Liver (tissue), 8 donors: ENCODE measurements at regions not wholly inside any gene's neighbourhood (a gene's known extent, or its start where the extent isn't known, plus 50 kb on each side); places are given as distances from the start of the nearest gene placed in this dataset.
A peak's percentile ranks its signal among the peaks of the same experiment; 100 is the strongest.

Experiments used
- DNase-seq: peaks from one replicate; pipeline ENCODE4 v3.0.0-alpha.2; 2017; ENCODE audit warnings: low spot score
- H3K27ac ChIP-seq, 2 donors: one replicate each; pipeline ENCODE4 v1.7.0; 2013; ENCODE audit warnings: inconsistent platforms in 2 of 2, low read length in 2 of 2, control low read depth in 1 of 2, low read depth in 1 of 2, mild to moderate bottlenecking in 1 of 2
- H3K27me3 ChIP-seq, 4 donors: one replicate each; pipeline versions ENCODE4 v1.6.1 to v1.7.0; 2013; ENCODE audit warnings: low read length in 3 of 4, inconsistent platforms in 1 of 4, mild to moderate bottlenecking in 1 of 4, moderate library complexity in 1 of 4; ENCODE audit not compliant: control insufficient read depth in 4 of 4, insufficient read depth in 4 of 4
- H3K36me3 ChIP-seq, 4 donors: one replicate each; pipeline versions ENCODE4 v1.6.1 to v1.7.0; 2013; ENCODE audit warnings: low read length in 3 of 4, mild to moderate bottlenecking in 3 of 4, low read depth in 1 of 4, moderate library complexity in 1 of 4; ENCODE audit not compliant: control insufficient read depth in 4 of 4, insufficient read depth in 3 of 4
- H3K4me1 ChIP-seq, 4 donors: one replicate each; pipeline versions ENCODE4 v1.6.1 to v1.7.0; 2013; ENCODE audit warnings: low read length in 3 of 4, mild to moderate bottlenecking in 3 of 4, moderate library complexity in 1 of 4; ENCODE audit not compliant: control insufficient read depth in 4 of 4, insufficient read depth in 4 of 4
- H3K4me3 ChIP-seq, 3 donors: one replicate each; pipeline versions ENCODE4 v1.6.1 to v1.7.0; 2013; ENCODE audit warnings: low read length in 3 of 3, control low read depth in 1 of 3, low read depth in 1 of 3, mild to moderate bottlenecking in 1 of 3
- H3K9ac ChIP-seq, 2 donors: one replicate each; pipeline ENCODE4 v1.7.0; 2013; ENCODE audit warnings: low read length in 2 of 2, mild to moderate bottlenecking in 2 of 2, moderate library complexity in 2 of 2, control low read depth in 1 of 2, low read depth in 1 of 2
- H3K9me3 ChIP-seq, 4 donors: one replicate each; pipeline versions ENCODE4 v1.6.1 to v1.7.0; 2013; ENCODE audit warnings: low read length in 3 of 4; ENCODE audit not compliant: control insufficient read depth in 4 of 4
- EGR1 ChIP-seq, 2 donors: IDR thresholded peaks; 2 replicates each; pipeline ENCODE4 v1.6.1; 2016 to 2018; ENCODE audit warnings: antibody characterized with exemption in 2 of 2, low read depth in 2 of 2
- FOXA1 ChIP-seq: IDR thresholded peaks from 2 replicates; pipeline ENCODE4 v1.6.1; 2016; ENCODE audit warnings: antibody characterized with exemption
- FOXA2 ChIP-seq: IDR thresholded peaks from 2 replicates; pipeline ENCODE4 v1.6.1; 2016; ENCODE audit warnings: antibody characterized with exemption
- HNF4A ChIP-seq, 2 donors: conservative IDR thresholded peaks; 2 replicates each; pipeline ENCODE4 v1.6.1; 2016; ENCODE audit warnings: antibody characterized with exemption in 2 of 2, mild to moderate bottlenecking in 2 of 2
- HNF4G ChIP-seq: IDR thresholded peaks from 2 replicates; pipeline ENCODE4 v1.6.1; 2016; ENCODE audit warnings: antibody characterized with exemption
- RAD21 ChIP-seq, 2 donors: IDR thresholded peaks; 2 replicates each; pipeline ENCODE4 v1.6.1; 2016; ENCODE audit warnings: antibody characterized with exemption in 2 of 2, mild to moderate bottlenecking in 2 of 2
- RXRA ChIP-seq, 2 donors: IDR thresholded peaks; 2 replicates each; pipeline ENCODE4 v1.6.1; 2017 to 2018; ENCODE audit warnings: antibody characterized with exemption in 2 of 2, mild to moderate bottlenecking in 1 of 2
- SP1 ChIP-seq: IDR thresholded peaks from 2 replicates; pipeline ENCODE4 v1.6.1; 2018; ENCODE audit warnings: antibody characterized with exemption, mild to moderate bottlenecking
- TAF1 ChIP-seq: conservative IDR thresholded peaks from 2 replicates; pipeline ENCODE4 v1.6.1; 2016; ENCODE audit warnings: antibody characterized with exemption, mild to moderate bottlenecking
- YY1 ChIP-seq: IDR thresholded peaks from 2 replicates; pipeline ENCODE4 v1.6.1; 2016; ENCODE audit warnings: antibody characterized with exemption, mild to moderate bottlenecking
- WGBS: extraction: QIAGEN DNeasy Blood & Tissue Kit; methylation state at CpG from one replicate; pipeline ENCODE4 v1.1.7; 2013; 5-methylcytosine and 5-hydroxymethylcytosine counted together
- TF ChIP-seq, protein P1 (sequence below): IDR thresholded peaks from 2 replicates; pipeline ENCODE4 v1.6.1; 2016; ENCODE audit warnings: antibody characterized with exemption, mild to moderate bottlenecking
- TF ChIP-seq, protein P2 (sequence below): fragments of 150-350 bp; IDR thresholded peaks from 2 replicates; pipeline ENCODE4 v1.5.1; 2017; ENCODE audit warnings: improper control_type of control experiment, low read depth, low read length; ENCODE audit not compliant: missing input control
- TF ChIP-seq, protein P3 (sequence below): IDR thresholded peaks from 2 replicates; pipeline ENCODE4 v1.6.1; 2016; ENCODE audit warnings: antibody characterized with exemption
- donor health status: healthy.
- donor health status: healthy.
- donor health status: healthy.
- donor health status: healthy.
- donor health status: healthy.

DNA sequence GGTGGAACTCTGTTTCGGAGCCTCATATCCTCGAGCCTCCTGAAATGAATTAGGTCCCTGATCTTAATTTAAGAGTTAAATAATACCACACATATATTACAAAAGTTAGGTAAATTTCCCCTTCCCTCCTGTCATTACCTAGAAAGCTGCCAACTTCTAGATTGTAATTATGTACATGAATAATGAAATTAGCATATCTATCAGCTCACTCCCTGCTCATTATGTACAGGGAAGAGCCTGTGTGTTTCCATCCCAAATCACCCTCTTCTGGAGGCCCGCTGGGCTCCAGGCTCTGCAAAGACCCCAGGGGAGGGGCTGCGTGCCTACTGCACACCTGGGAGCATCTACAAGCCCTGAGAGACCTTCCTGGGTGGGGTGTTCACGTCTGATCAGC, 384.1 kb downstream of the MN1 start (continued):
- TF ChIP-seq, protein P1, sequence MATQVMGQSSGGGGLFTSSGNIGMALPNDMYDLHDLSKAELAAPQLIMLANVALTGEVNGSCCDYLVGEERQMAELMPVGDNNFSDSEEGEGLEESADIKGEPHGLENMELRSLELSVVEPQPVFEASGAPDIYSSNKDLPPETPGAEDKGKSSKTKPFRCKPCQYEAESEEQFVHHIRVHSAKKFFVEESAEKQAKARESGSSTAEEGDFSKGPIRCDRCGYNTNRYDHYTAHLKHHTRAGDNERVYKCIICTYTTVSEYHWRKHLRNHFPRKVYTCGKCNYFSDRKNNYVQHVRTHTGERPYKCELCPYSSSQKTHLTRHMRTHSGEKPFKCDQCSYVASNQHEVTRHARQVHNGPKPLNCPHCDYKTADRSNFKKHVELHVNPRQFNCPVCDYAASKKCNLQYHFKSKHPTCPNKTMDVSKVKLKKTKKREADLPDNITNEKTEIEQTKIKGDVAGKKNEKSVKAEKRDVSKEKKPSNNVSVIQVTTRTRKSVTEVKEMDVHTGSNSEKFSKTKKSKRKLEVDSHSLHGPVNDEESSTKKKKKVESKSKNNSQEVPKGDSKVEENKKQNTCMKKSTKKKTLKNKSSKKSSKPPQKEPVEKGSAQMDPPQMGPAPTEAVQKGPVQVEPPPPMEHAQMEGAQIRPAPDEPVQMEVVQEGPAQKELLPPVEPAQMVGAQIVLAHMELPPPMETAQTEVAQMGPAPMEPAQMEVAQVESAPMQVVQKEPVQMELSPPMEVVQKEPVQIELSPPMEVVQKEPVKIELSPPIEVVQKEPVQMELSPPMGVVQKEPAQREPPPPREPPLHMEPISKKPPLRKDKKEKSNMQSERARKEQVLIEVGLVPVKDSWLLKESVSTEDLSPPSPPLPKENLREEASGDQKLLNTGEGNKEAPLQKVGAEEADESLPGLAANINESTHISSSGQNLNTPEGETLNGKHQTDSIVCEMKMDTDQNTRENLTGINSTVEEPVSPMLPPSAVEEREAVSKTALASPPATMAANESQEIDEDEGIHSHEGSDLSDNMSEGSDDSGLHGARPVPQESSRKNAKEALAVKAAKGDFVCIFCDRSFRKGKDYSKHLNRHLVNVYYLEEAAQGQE = no peak
- TF ChIP-seq EGR1 (IDR thresholded peaks at IDR 0.05; ENCODE audit: low read depth in 2 of 2) (no peak), FOXA2 (no peak), SP1 (no peak), YY1 (no peak), RAD21 (IDR thresholded peaks at IDR 0.05) (no peak), HNF4G (no peak), FOXA1 (no peak)
- TF ChIP-seq, protein P2, sequence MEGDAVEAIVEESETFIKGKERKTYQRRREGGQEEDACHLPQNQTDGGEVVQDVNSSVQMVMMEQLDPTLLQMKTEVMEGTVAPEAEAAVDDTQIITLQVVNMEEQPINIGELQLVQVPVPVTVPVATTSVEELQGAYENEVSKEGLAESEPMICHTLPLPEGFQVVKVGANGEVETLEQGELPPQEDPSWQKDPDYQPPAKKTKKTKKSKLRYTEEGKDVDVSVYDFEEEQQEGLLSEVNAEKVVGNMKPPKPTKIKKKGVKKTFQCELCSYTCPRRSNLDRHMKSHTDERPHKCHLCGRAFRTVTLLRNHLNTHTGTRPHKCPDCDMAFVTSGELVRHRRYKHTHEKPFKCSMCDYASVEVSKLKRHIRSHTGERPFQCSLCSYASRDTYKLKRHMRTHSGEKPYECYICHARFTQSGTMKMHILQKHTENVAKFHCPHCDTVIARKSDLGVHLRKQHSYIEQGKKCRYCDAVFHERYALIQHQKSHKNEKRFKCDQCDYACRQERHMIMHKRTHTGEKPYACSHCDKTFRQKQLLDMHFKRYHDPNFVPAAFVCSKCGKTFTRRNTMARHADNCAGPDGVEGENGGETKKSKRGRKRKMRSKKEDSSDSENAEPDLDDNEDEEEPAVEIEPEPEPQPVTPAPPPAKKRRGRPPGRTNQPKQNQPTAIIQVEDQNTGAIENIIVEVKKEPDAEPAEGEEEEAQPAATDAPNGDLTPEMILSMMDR = no peak

DNA sequence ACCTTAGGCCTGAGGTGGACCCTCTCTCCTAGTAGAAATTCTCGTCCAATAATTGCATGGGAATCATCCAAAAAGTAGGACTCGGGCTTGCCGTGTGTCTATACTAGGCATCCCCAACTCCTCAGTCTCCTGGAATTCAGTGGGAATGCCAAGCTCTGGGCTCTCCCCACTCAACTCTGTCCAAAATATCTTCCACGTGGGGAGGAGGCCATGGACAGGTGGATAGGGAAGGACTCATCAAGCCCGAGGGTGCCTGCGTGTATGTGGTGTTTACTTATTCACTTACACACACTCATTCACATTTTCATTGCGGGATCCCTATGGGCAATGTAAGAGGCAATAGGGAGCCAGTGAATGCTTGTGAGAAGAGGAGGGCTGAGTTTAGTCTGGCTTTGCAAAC, 383.3 kb downstream of the MN1 start:
- no peak for DNase-seq
- H3K4me3 ChIP-seq = no peak overlapping the region
- H3K36me3 ChIP-seq = no peaks in the 10 kb centered on the region
- peaks cover 0 to 9% (median 8%) of the 10 kb centered on the region in 4 donors for H3K4me1 ChIP-seq
- no peaks in the 10 kb centered on the region for H3K9me3 ChIP-seq
- no peak overlapping the region for H3K9ac ChIP-seq
- no peak for TF ChIP-seq FOXA2
- TF ChIP-seq TAF1 = no peak
- TF ChIP-seq, protein P3, sequence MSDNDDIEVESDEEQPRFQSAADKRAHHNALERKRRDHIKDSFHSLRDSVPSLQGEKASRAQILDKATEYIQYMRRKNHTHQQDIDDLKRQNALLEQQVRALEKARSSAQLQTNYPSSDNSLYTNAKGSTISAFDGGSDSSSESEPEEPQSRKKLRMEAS = no peak
- TF ChIP-seq FOXA1 = no peak
- no peak for TF ChIP-seq RXRA (IDR thresholded peaks at IDR 0.05)
- H3K27me3 ChIP-seq = peaks cover 0 to 3% (median 0%) of the 10 kb centered on the region in 4 donors
- no peak overlapping the region for H3K27ac ChIP-seq
- WGBS = 73% methylated on average over 7 of the region's 7 CpGs

DNA sequence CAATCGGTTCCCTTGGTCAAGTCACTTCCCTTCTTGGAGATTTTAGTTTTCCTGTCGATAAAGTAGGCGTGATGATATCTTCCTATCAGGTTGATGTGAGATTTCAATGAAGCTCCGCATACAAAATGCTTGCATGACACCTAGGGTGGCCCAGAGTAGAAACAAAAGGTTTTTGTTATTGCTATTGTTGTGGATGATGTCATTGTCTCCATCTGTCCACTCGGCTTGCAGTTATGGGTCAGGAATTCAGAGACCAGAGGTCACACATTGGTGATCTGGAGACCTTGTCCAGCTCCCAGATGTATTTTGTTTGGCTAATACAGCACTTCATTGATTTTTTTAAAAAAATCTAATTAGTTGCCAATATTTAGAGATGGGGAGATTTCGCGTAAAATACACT, 382.1 kb downstream of the MN1 start:
- TF ChIP-seq YY1 (no peak), RXRA (IDR thresholded peaks at IDR 0.05) (no peak), EGR1 (IDR thresholded peaks at IDR 0.05; ENCODE audit: low read depth in 2 of 2) (no peak), HNF4A (conservative IDR thresholded peaks at IDR 0.05) (peak in 1 of 2 donors; percentile 11), HNF4G (no peak)
- peaks cover 0 to 3% (median 0%) of the 10 kb centered on the region in 4 donors for H3K27me3 ChIP-seq
- no peaks in the 10 kb centered on the region for H3K9me3 ChIP-seq
- no peak overlapping the region for H3K27ac ChIP-seq
- no peak for DNase-seq
- H3K36me3 ChIP-seq = no peaks in the 10 kb centered on the region
- no peak overlapping the region for H3K9ac ChIP-seq
- peaks cover 0 to 9% (median 8%) of the 10 kb centered on the region in 4 donors for H3K4me1 ChIP-seq
- WGBS = 54% methylated on average over 7 of the region's 7 CpGs
- H3K4me3 ChIP-seq = no peak overlapping the region
